NCI-H1694 treated with DMSO at 0.1 percent for 48 hours (cell line): ENCODE measurements at regions not wholly inside any gene's neighbourhood (a gene's known extent, or its start where the extent isn't known, plus 50 kb on each side); places are given as distances from the start of the nearest gene placed in this dataset.
"Not testable (repeated sequence)": the region's sequence is repeated elsewhere in the genome, so short reads cannot be mapped to it uniquely, and the experiment has no call there.

Experiments
- DNase-seq: peaks from one replicate; lab custom pipeline; 2025; lab: John Stamatoyannopoulos, UW

- no peak for DNase-seq
Observed at GRCh38 chr17:13442361-13442760, 159.4 kb downstream of the HS3ST3A1 start.

- no peak for DNase-seq
Observed at GRCh38 chr17:13441873-13442272, 159.9 kb downstream of the HS3ST3A1 start.

- DNase-seq = no peak
Observed at GRCh38 chr17:13437966-13438779, 163.6 kb downstream of the HS3ST3A1 start.

GRCh38 chr17:13435230-13435629, 166.5 kb downstream of the HS3ST3A1 start:
- no peak for DNase-seq

- no peak for DNase-seq
Observed at GRCh38 chr17:13429201-13429600, 172.5 kb downstream of the HS3ST3A1 start.

- DNase-seq = no peak
Observed at GRCh38 chr17:13428611-13429042, 173.1 kb downstream of the HS3ST3A1 start.

GRCh38 chr17:13426991-13427390, 174.7 kb downstream of the HS3ST3A1 start:
- no peak for DNase-seq

- DNase-seq = no peak
Observed at GRCh38 chr17:13425390-13425789, 176.3 kb downstream of the HS3ST3A1 start.

GRCh38 chr17:13421581-13422130, 180.1 kb downstream of the HS3ST3A1 start:
- DNase-seq = no peak

- no peak for DNase-seq
Observed at GRCh38 chr17:13420878-13421277, 180.9 kb downstream of the HS3ST3A1 start.

GRCh38 chr17:13420418-13420826, 181.3 kb downstream of the HS3ST3A1 start:
- DNase-seq = no peak

- no peak for DNase-seq
Observed at GRCh38 chr17:13419676-13420075, 182.1 kb downstream of the HS3ST3A1 start.

GRCh38 chr17:13418891-13419290, 182.8 kb downstream of the HS3ST3A1 start:
- no peak for DNase-seq

- DNase-seq = no peak
Observed at GRCh38 chr17:13417381-13417950, 184.3 kb downstream of the HS3ST3A1 start.

- no peak for DNase-seq
Observed at GRCh38 chr17:13416748-13417363, 184.9 kb downstream of the HS3ST3A1 start.

- no peak for DNase-seq
Observed at GRCh38 chr17:13415871-13416416, 185.8 kb downstream of the HS3ST3A1 start.

- not testable (repeated sequence) for DNase-seq
Observed at GRCh38 chr17:13415200-13415599, 186.5 kb downstream of the HS3ST3A1 start.

- no peak for DNase-seq
Observed at GRCh38 chr17:13413001-13413400, 188.7 kb downstream of the HS3ST3A1 start.

- no peak for DNase-seq
Observed at GRCh38 chr17:13410874-13411273, 190.9 kb downstream of the HS3ST3A1 start.

GRCh38 chr17:13410214-13410613, 191.5 kb downstream of the HS3ST3A1 start:
- no peak for DNase-seq

- DNase-seq = no peak
Observed at GRCh38 chr17:13409455-13409854, 192.3 kb downstream of the HS3ST3A1 start.

GRCh38 chr17:13407381-13407780, 194.3 kb downstream of the HS3ST3A1 start:
- no peak for DNase-seq

- no peak for DNase-seq
Observed at GRCh38 chr17:13405807-13406206, 195.9 kb downstream of the HS3ST3A1 start.
